Activated T-helper 17 cell treated with anti-CD3 and anti-CD28 coated beads, Interleukin-2, amount 50 U/mL, for 72 hours (primary cell): ENCODE measurements at regions not wholly inside any gene's neighbourhood (a gene's known extent, or its start where the extent isn't known, plus 50 kb on each side); places are given as distances from the start of the nearest gene placed in this dataset.

Experiments used
- ATAC-seq: fragments of 150-1000 bp; cut with Tn5 transposase; replicated peaks from 2 replicates; pipeline ENCODE4 v1.10.0; 2021; ENCODE audit warnings: mild to moderate bottlenecking, moderate library complexity
- H3K27ac Mint-ChIP-seq: one replicate; pipeline ENCODE4 v1.8.0; 2022; ENCODE audit warnings: mixed read lengths
- H3K27me3 Mint-ChIP-seq: one replicate; pipeline ENCODE4 v1.8.0; 2022; ENCODE audit warnings: mixed read lengths
- H3K36me3 Mint-ChIP-seq: one replicate; pipeline ENCODE4 v1.8.0; 2022; ENCODE audit warnings: low read depth, mild to moderate bottlenecking, mixed read lengths
- H3K4me1 Mint-ChIP-seq: one replicate; pipeline ENCODE4 v1.8.0; 2022; ENCODE audit warnings: mixed read lengths
- H3K4me3 Mint-ChIP-seq: one replicate; pipeline ENCODE4 v1.8.0; 2022; ENCODE audit warnings: mild to moderate bottlenecking, mixed read lengths
- H3K9me3 Mint-ChIP-seq: one replicate; pipeline ENCODE4 v1.8.0; 2022; ENCODE audit warnings: mixed read lengths

DNA sequence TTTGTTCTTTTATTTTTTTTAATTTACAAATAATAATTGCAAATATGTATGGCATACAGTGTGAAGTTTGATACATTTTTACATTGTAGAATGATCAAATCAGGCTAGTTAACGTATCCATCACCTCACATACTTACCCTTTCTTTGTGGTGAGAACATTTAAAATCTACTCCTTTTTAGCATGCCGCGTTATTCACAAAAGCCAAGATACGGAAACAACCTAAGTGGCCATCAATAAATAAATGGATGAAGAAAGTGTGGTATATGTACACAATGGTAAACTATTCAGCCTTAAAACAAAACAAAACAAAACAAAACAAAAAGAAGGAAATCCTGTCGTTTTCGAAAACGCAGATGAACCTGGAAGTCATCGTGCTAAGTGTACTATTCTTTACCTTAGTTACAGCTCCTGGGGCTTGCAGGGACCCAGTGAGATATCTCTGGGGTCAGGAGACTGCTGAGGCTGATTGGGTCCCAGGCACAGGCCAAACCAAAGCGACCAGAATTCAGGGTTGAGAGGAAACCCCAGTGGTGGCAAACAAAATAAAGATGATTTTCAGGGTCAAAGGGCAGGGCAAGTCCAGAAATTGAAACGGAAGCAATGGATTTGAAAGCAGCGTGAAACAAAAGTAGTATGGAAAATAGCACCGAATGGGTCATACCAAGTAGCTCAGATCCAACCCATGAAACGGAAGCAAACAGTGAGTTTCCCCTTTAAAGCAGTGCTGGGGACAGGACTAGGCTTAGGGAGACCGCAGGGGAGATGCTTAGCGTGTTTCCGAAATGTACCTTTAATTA, 188.2 kb downstream of the PLPP3 start:
- Mint-ChIP-seq H3K27ac (no peak overlapping the region), H3K36me3 (no peaks in the 10 kb centered on the region), H3K9me3 (no peaks in the 10 kb centered on the region), H3K4me3 (no peak overlapping the region), H3K27me3 (peaks cover 7% of the 10 kb centered on the region), H3K4me1 (no peaks in the 10 kb centered on the region)
- ATAC-seq: no peak

- Mint-ChIP-seq H3K27me3 (peaks cover 7% of the 10 kb centered on the region), H3K4me3 (no peak overlapping the region), H3K27ac (no peak overlapping the region), H3K36me3 (no peaks in the 10 kb centered on the region), H3K9me3 (no peaks in the 10 kb centered on the region), H3K4me1 (no peaks in the 10 kb centered on the region)
- no peak for ATAC-seq
Observed at GRCh38 chr1:56390232-56390867, 189.0 kb downstream of the PLPP3 start.

DNA sequence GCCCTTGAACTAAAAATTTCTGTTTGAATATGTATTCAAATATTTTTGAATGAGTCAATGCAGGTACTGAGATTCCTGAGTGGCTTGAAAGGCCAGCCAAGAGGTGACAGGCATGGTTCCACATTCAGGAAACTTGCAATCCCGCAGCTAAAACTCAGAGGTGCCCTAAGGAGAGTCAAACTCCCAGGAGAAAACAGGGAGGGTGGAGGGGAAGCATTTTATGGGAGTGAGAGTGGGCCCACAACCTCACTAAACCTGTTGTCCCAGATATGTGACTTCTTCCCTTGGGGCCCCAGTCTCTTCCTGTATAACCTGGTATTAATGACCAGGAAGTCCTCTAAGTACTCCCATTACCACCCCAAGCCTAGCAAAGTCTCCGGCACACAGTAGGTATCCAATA, 189.6 kb downstream of the PLPP3 start:
- no peak for ATAC-seq
- Mint-ChIP-seq H3K4me1 (no peaks in the 10 kb centered on the region), H3K27ac (no peak overlapping the region), H3K4me3 (no peak overlapping the region), H3K27me3 (peaks cover 7% of the 10 kb centered on the region), H3K9me3 (no peaks in the 10 kb centered on the region), H3K36me3 (no peaks in the 10 kb centered on the region)

DNA sequence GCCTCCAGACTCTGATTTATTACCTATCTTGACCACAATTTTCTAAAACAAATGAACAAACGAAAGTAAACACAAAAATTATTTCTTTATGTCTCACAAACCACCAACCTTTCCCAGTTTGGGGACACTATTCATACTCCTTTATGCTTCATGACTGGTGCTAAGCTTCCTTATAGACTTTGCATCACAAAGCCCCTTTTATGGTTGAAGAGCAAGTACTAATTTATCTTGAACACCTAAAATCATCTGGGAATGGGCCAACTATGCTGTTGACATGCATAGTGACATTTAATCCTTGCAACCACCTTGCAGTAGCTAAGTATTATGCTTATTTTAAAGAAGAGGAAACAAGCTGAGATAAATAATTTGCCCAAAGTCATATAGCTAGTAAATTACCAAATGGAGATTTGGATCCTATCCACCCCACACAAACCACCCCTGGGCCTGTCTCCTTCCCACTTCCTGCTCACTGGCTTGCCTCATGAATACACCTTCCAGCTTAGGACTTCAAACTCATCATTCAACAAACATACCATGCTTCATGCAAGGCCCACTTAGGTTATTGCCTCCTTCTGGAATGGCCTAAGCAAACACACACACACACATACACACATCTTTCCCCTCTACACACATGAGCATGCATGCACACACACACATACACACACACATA, 192.2 kb downstream of the PLPP3 start:
- Mint-ChIP-seq H3K36me3 (no peaks in the 10 kb centered on the region), H3K27me3 (peaks cover 3% of the 10 kb centered on the region), H3K4me3 (no peak overlapping the region), H3K9me3 (no peaks in the 10 kb centered on the region), H3K27ac (no peak overlapping the region), H3K4me1 (no peaks in the 10 kb centered on the region)
- ATAC-seq: no peak

DNA sequence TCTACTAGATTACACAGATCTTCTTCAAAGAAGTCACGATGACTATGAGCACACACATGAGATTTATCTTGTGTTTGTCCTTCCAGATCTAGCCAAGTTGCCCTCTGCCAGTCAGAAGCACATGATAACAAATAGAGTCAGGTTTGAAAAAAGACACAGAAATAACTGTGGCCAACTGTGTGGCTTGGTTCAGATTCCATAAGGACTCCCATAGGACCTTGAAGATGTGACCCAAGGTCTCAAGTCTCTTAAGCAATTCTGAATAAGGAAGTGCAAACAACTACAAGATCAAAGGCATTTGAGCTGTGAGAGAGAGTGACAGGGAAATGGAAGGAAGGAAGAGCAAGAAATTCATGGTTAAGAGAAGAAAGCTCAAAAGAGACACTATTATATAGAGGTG, 194.0 kb downstream of the PLPP3 start:
- Mint-ChIP-seq H3K27me3 (no peaks in the 10 kb centered on the region), H3K4me1 (no peaks in the 10 kb centered on the region)
- ATAC-seq: no peak

DNA sequence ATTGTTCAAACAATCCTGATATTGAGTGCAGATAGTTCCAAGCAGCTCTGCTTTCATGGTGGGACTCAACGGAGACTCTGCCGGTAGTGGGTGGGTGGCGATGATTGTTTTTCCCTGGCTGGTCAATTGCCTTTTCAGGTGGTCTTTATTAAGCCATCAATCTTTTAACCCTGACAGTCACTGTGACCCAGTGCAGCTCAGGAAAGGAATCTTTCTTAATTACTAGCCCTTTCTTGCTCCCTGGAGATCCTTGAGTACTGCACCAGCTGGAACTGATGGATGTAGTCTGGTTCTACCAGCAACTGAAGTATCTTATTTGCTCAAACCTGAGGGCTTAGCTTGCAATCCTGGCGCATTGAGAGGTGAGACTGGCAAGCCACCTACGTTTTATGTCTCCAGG, 196.4 kb downstream of the PLPP3 start:
- H3K4me3 Mint-ChIP-seq: no peak overlapping the region
- no peaks in the 10 kb centered on the region for H3K27me3 Mint-ChIP-seq
- H3K27ac Mint-ChIP-seq: no peak overlapping the region
- H3K4me1 Mint-ChIP-seq: no peaks in the 10 kb centered on the region
- no peaks in the 10 kb centered on the region for H3K9me3 Mint-ChIP-seq
- no peaks in the 10 kb centered on the region for H3K36me3 Mint-ChIP-seq
- ATAC-seq: no peak

More for the DNA sequence above, 194.0 kb downstream of the PLPP3 start:
- Mint-ChIP-seq H3K27ac (no peak overlapping the region), H3K4me3 (no peak overlapping the region), H3K9me3 (no peaks in the 10 kb centered on the region), H3K36me3 (no peaks in the 10 kb centered on the region)

DNA sequence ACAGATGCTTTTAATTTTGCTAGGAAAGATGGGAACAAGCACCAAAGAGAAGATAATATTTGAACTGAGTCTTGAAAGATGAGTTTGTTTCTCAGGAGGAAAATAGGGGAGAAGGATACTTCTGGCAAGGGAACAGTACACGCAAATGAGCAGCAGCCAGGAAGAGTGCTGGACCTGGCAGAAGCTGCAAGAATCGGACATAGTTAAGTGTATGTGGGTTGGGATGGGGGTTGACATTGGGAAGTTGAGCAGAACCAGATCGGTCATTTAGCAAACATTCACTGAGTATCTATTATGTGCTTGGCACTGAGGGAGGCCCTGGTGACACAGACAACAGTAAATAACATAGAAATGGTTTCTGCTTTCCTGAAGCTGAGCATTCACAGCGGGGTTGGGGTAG, 198.8 kb downstream of the PLPP3 start:
- no peak overlapping the region for H3K4me3 Mint-ChIP-seq
- peaks cover 4% of the 10 kb centered on the region for H3K27me3 Mint-ChIP-seq
- ATAC-seq: no peak

DNA sequence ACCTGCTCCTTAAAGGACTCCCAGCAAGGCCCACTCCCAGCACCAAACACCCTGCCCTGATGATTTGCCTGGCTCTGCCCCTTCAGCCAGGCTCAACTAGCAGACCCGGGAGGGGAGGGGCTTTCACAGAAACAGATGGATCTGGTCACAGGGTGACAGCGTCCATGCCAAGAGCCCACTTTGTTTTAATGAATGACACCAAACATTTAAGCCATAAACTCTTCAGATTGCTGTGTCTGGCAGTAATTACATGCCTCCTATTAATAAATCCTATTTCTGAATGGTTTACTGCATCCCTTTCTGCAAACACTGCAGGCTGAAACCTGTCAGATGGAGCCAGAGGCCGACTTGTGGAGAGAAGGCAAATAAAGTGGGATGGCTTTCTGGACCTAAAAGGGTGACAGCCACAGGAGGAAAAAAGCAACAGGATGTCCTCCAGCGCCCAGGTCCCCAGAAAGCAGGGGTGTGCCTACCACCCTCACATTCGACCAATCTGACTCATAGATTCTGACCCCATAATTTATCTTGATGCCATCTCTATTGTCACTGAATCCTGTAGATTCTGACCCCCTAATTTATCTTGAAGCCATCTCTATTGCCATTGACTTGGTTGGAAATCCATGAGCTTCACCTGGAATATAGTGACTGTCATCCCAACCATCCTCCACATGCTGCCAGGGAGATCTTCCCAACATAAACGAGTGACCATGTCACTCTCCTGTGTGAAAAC, 200.9 kb downstream of the PLPP3 start:
- H3K27ac Mint-ChIP-seq: no peak overlapping the region
- H3K4me1 Mint-ChIP-seq: no peaks in the 10 kb centered on the region
- no peak overlapping the region for H3K4me3 Mint-ChIP-seq
- no peaks in the 10 kb centered on the region for H3K9me3 Mint-ChIP-seq
- no peaks in the 10 kb centered on the region for H3K36me3 Mint-ChIP-seq
- H3K27me3 Mint-ChIP-seq: peaks cover 8% of the 10 kb centered on the region
- ATAC-seq: no peak

More for the DNA sequence above, 198.8 kb downstream of the PLPP3 start:
- H3K36me3 Mint-ChIP-seq: no peaks in the 10 kb centered on the region
- no peak overlapping the region for H3K27ac Mint-ChIP-seq
- H3K4me1 Mint-ChIP-seq: no peaks in the 10 kb centered on the region
- no peaks in the 10 kb centered on the region for H3K9me3 Mint-ChIP-seq

DNA sequence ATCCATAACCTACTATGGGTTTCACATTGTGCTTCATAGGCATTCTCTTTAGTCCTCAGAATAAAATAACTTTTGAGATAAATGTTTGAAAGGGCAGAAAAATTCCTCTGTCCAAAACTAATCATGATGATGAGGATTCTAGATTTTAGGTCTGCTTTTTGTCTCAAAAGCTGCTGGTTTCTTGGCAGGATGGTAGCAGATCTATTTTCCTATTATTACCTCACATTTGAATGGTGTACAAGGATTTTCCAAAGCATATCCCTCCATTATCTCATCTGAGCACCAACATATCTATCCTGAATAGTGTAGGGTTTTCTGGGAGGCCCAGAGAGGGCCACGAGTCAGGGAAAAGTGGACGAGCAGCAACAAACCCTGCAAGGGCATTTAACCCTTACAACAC, 201.9 kb downstream of the PLPP3 start:
- H3K4me3 Mint-ChIP-seq: no peak overlapping the region
- H3K4me1 Mint-ChIP-seq: no peaks in the 10 kb centered on the region
- H3K27me3 Mint-ChIP-seq: peaks cover 9% of the 10 kb centered on the region

GRCh38 chr1:56376188-56376984, 203.0 kb downstream of the PLPP3 start:
- no peak overlapping the region for H3K4me3 Mint-ChIP-seq
- H3K4me1 Mint-ChIP-seq: no peaks in the 10 kb centered on the region
- no peak for ATAC-seq
- H3K36me3 Mint-ChIP-seq: no peaks in the 10 kb centered on the region
- peaks cover 9% of the 10 kb centered on the region for H3K27me3 Mint-ChIP-seq
- no peaks in the 10 kb centered on the region for H3K9me3 Mint-ChIP-seq
- H3K27ac Mint-ChIP-seq: no peak overlapping the region

More for the DNA sequence above, 201.9 kb downstream of the PLPP3 start:
- Mint-ChIP-seq H3K27ac (no peak overlapping the region), H3K9me3 (no peaks in the 10 kb centered on the region), H3K36me3 (no peaks in the 10 kb centered on the region)
- no peak for ATAC-seq

- H3K9me3 Mint-ChIP-seq: no peaks in the 10 kb centered on the region
- no peak overlapping the region for H3K27ac Mint-ChIP-seq
- H3K36me3 Mint-ChIP-seq: no peaks in the 10 kb centered on the region
- ATAC-seq: no peak
- no peak overlapping the region for H3K4me3 Mint-ChIP-seq
- H3K27me3 Mint-ChIP-seq: peaks cover 9% of the 10 kb centered on the region
- no peaks in the 10 kb centered on the region for H3K4me1 Mint-ChIP-seq
Observed at GRCh38 chr1:56375326-56375804, 204.0 kb downstream of the PLPP3 start.

GRCh38 chr1:56374026-56374974, 205.1 kb downstream of the PLPP3 start:
- H3K27ac Mint-ChIP-seq: no peak overlapping the region
- no peak for ATAC-seq
- H3K4me1 Mint-ChIP-seq: no peaks in the 10 kb centered on the region
- H3K9me3 Mint-ChIP-seq: no peaks in the 10 kb centered on the region
- H3K36me3 Mint-ChIP-seq: no peaks in the 10 kb centered on the region
- peaks cover 9% of the 10 kb centered on the region for H3K27me3 Mint-ChIP-seq
- H3K4me3 Mint-ChIP-seq: no peak overlapping the region

DNA sequence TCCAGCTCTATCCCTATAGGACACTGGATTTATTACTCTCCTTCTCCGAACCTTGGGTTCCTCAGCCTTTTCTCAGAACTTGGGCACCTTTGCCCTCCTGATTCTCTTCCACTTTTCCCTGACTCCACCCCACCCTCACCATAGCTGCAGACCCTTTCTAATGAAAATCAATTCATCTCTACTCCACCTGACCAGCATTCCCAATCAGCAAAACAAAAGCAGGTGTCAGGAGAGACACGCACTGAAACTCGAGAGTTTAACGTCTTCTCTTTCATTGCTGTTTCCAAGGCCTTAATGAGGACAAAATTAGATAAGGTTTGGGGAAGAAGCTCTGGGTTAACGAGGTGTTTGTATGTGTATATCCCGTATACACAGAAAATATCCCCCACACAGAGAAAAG, 208.8 kb downstream of the PLPP3 start:
- no peak for ATAC-seq
- H3K27me3 Mint-ChIP-seq: peaks cover 4% of the 10 kb centered on the region
- H3K4me3 Mint-ChIP-seq: no peak overlapping the region
- no peaks in the 10 kb centered on the region for H3K4me1 Mint-ChIP-seq
- H3K27ac Mint-ChIP-seq: no peak overlapping the region
- no peaks in the 10 kb centered on the region for H3K36me3 Mint-ChIP-seq
- no peaks in the 10 kb centered on the region for H3K9me3 Mint-ChIP-seq
